Sigmoid colon (tissue), 6 donors: ENCODE measurements at regions not wholly inside any gene's neighbourhood (a gene's known extent, or its start where the extent isn't known, plus 50 kb on each side); places are given as distances from the start of the nearest gene placed in this dataset.

Source experiments
- DNase-seq: peaks from one replicate; pipeline ENCODE4 v3.0.0-alpha.2; 2019
- H3K27ac ChIP-seq, 4 donors: fragments of 200-600 bp; sonication (generic); one replicate each; pipeline ENCODE4 v1.5.1; 2016 to 2019; ENCODE audit warnings: mild to moderate bottlenecking in 1 of 4
- H3K27me3 ChIP-seq, 3 donors: fragments of 200-600 bp; sonication (generic); one replicate each; pipeline ENCODE4 v1.5.1; 2019; ENCODE audit warnings: mild to moderate bottlenecking in 1 of 3
- H3K36me3 ChIP-seq, 4 donors: fragments of 200-600 bp; sonication (generic); one replicate each; pipeline ENCODE4 v1.5.1; 2016 to 2019
- H3K4me1 ChIP-seq, 4 donors: fragments of 200-600 bp; sonication (generic); one replicate each; pipeline ENCODE4 v1.5.1; 2017 to 2019
- H3K4me3 ChIP-seq, 4 donors: fragments of 200-600 bp; sonication (generic); one replicate each; pipeline ENCODE4 v1.5.1; 2017 to 2019; ENCODE audit warnings: mild to moderate bottlenecking in 2 of 4, moderate library complexity in 1 of 4
- H3K9me3 ChIP-seq, 4 donors: fragments of 200-600 bp in 3 of 4; sonication (generic) in 3 of 4; one replicate each; pipeline versions ENCODE4 v1.5.1 to v1.6.1; 2013 to 2019
- EP300 ChIP-seq, 4 donors: sonication (generic); formaldehyde crosslinking; IDR thresholded peaks; one replicate each; pipeline ENCODE4 v1.6.1; 2017; ENCODE audit warnings: antibody characterized with exemption in 4 of 4
- POLR2A ChIP-seq, 2 donors: fragments of 450-650 bp; IDR thresholded peaks; one replicate each; pipeline ENCODE4 v1.6.1; 2016; ENCODE audit warnings: antibody characterized with exemption in 2 of 2, mild to moderate bottlenecking in 2 of 2, moderate library complexity in 2 of 2
- POLR2AphosphoS5 ChIP-seq, 4 donors: sonication (generic); formaldehyde crosslinking; IDR thresholded peaks; one replicate each; pipeline ENCODE4 v1.6.1; 2017; ENCODE audit warnings: antibody characterized with exemption in 4 of 4
- WGBS, 2 donors: extraction: QIAGEN DNeasy Blood & Tissue Kit; methylation state at CpG; one replicate each; pipeline ENCODE4 v1.1.7; 2013; 5-methylcytosine and 5-hydroxymethylcytosine counted together
- intact Hi-C: fragments of 100-400 bp; cut with DNase I; formaldehyde crosslinking; loops from one replicate; pipeline ENCODE4 v1.15.1; 2023
- TF ChIP-seq, protein P1 (sequence below), 4 experiments: fragments of 450-650 bp in 3 of 4; fragments of 200-600 bp in 1 of 4; IDR thresholded peaks; one replicate each; pipeline ENCODE4 v1.5.1; 2016 to 2019; ENCODE audit warnings: antibody characterized with exemption in 4 of 4, mild to moderate bottlenecking in 3 of 4, moderate library complexity in 2 of 4
- donor health status: healthy with polysubstance abuse.
- donor health status: healthy.

DNA sequence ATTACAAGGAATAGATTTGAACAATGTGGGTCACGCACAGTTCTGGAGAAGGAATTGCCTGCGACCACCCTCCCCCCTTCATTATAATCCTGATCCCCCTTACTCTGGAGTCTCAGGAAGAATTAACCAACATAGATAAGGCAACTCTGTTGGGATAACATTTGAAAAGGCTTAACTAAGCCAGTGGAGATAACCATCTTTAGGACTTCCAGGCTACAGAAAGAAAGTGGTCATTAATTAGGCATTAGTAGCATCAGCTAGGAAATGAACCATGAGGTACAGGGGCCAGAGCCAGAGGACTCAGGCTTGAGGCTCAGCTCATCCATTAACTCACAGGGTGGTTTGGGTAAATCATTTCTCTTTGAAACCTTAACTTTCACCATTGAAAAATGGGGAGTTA, 720.0 kb upstream of the API5 start:
- intact Hi-C loops = no loop called here
- H3K4me3 ChIP-seq = no peak overlapping the region
- no peak for DNase-seq
- no peaks in the 10 kb centered on the region for H3K9me3 ChIP-seq
- H3K4me1 ChIP-seq = no peaks in the 10 kb centered on the region
- TF ChIP-seq, protein P1, sequence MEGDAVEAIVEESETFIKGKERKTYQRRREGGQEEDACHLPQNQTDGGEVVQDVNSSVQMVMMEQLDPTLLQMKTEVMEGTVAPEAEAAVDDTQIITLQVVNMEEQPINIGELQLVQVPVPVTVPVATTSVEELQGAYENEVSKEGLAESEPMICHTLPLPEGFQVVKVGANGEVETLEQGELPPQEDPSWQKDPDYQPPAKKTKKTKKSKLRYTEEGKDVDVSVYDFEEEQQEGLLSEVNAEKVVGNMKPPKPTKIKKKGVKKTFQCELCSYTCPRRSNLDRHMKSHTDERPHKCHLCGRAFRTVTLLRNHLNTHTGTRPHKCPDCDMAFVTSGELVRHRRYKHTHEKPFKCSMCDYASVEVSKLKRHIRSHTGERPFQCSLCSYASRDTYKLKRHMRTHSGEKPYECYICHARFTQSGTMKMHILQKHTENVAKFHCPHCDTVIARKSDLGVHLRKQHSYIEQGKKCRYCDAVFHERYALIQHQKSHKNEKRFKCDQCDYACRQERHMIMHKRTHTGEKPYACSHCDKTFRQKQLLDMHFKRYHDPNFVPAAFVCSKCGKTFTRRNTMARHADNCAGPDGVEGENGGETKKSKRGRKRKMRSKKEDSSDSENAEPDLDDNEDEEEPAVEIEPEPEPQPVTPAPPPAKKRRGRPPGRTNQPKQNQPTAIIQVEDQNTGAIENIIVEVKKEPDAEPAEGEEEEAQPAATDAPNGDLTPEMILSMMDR (IDR thresholded peaks at IDR 0.05) = no peak
- TF ChIP-seq POLR2A (IDR thresholded peaks at IDR 0.05) = no peak
- no peak for TF ChIP-seq EP300 (IDR thresholded peaks at IDR 0.05)
- H3K36me3 ChIP-seq = no peaks in the 10 kb centered on the region
- 72 to 74% methylated on average over 2 of the region's 2 CpGs for WGBS, 2 donors
- no peaks in the 10 kb centered on the region for H3K27me3 ChIP-seq
- no peak overlapping the region for H3K27ac ChIP-seq

DNA sequence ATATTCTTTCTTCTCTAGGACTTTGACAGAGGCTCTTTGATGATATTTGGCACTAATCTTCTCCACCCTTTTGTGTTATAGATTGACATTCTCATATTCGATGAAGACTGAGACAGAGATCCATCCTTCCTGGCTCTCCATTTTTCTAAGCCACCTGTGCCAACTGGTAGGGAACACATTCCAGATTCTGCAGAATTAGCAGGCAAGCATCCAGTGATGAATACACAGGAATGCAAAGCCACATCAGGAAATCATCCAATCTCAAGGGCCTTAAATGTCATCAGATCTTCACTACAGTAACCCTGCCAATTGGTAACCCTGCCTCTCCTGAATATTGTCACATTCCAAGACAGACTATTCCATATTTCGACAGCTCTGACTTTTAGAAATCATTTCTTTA, 718.4 kb upstream of the API5 start:
- Histone ChIP-seq H3K36me3 (no peaks in the 10 kb centered on the region), H3K27me3 (no peaks in the 10 kb centered on the region), H3K4me3 (no peak overlapping the region), H3K4me1 (no peaks in the 10 kb centered on the region), H3K9me3 (no peaks in the 10 kb centered on the region), H3K27ac (no peak overlapping the region)
- no peak for DNase-seq
- intact Hi-C loops = no loop called here
- TF ChIP-seq POLR2A (IDR thresholded peaks at IDR 0.05) (no peak), POLR2AphosphoS5 (IDR thresholded peaks at IDR 0.05) (no peak), EP300 (IDR thresholded peaks at IDR 0.05) (no peak)
- TF ChIP-seq, protein P1 (IDR thresholded peaks at IDR 0.05) = no peak
- 80 to 87% methylated on average over 2 of the region's 2 CpGs for WGBS, 2 donors

DNA sequence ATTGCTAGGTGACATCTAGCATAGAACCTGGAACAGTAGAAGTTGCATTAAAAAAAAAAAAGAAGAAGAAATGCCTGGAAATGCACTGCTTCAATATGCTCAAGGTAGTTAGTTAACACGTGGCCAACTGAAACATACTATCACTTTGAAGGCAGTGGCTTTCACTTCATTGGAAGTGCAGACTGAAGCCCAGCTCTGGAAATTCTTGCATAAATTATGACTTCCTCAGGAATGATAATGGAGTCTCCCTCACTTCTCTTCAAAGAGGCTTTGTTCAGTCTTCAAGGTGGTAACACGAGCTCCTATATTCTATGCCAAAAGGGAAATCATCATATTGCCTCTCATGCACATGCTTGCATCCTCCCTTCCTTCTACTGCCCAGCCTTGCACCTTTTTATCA, 715.9 kb upstream of the API5 start:
- Histone ChIP-seq H3K36me3 (no peaks in the 10 kb centered on the region), H3K27ac (no peak overlapping the region), H3K4me1 (no peaks in the 10 kb centered on the region), H3K4me3 (no peak overlapping the region), H3K9me3 (no peaks in the 10 kb centered on the region), H3K27me3 (no peaks in the 10 kb centered on the region)
- intact Hi-C loops = no loop called here
- DNase-seq = no peak
- TF ChIP-seq, protein P1 (IDR thresholded peaks at IDR 0.05) = no peak
- TF ChIP-seq EP300 (IDR thresholded peaks at IDR 0.05) (no peak), POLR2A (IDR thresholded peaks at IDR 0.05) (no peak), POLR2AphosphoS5 (IDR thresholded peaks at IDR 0.05) (no peak)
- whole genome bisulfite sequencing, 2 donors = 32 to 45% methylated on average over 2 of the region's 2 CpGs

DNA sequence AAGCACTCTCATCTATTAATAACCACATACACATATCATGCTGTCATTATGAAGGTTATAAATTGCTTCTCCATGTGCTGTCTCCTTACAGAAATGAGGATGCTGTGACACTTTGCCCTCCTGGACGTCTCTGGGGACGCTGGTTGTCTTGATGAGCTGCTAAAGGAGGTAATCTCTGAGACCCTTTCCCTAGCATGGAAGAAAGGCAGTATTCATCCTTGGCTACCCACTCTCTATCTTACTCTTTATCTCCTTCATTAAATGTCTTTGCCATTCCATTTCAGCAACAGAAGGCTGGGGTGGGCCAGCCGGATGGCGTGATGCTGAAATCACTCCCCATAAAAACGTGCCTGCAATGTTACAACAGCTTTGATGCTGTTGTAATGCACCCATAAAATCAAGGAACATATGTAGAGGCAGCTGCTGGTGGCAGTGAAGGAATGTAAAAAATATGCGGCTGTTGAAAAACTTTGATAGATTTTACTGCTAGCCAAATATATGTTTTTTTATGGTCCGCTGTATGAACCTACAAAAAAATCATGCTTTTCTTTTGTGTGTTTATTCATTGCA, 715.1 kb upstream of the API5 start:
- no peaks in the 10 kb centered on the region for H3K27me3 ChIP-seq
- H3K27ac ChIP-seq = no peak overlapping the region
- H3K4me1 ChIP-seq = no peaks in the 10 kb centered on the region
- no peaks in the 10 kb centered on the region for H3K36me3 ChIP-seq
- no peaks in the 10 kb centered on the region for H3K9me3 ChIP-seq
- no peak for TF ChIP-seq EP300 (IDR thresholded peaks at IDR 0.05)
- TF ChIP-seq POLR2A (IDR thresholded peaks at IDR 0.05) = no peak
- TF ChIP-seq POLR2AphosphoS5 (IDR thresholded peaks at IDR 0.05) = no peak
- TF ChIP-seq, protein P1 (IDR thresholded peaks at IDR 0.05) = no peak
- intact Hi-C loops = no loop called here
- 16 to 58% methylated on average over 7 of the region's 7 CpGs for WGBS, 2 donors
- no peak for DNase-seq
- H3K4me3 ChIP-seq = no peak overlapping the region

DNA sequence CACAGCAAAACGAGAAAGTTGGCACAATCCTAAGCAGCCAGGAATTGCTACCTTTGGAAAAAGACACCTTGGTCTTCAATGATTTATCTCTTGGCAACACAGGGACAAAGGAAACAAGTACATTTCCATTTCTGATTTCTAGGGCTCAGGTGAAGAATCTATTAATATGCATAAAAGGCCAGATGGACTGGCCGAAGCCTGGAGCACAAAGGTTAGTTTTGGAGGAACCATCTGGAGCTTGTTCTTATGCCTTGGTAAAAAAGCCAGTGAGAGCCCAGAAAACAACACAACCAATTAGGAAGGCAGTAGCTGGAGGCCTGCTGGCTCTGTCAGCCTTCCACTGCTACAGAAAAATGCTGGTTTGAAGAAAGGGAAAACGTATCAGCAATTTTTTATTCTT, 713.5 kb upstream of the API5 start:
- 72 to 78% methylated on average over 3 of the region's 3 CpGs for WGBS, 2 donors
- no peak for TF ChIP-seq POLR2A (IDR thresholded peaks at IDR 0.05)
- TF ChIP-seq EP300 (IDR thresholded peaks at IDR 0.05) = no peak
- TF ChIP-seq POLR2AphosphoS5 (IDR thresholded peaks at IDR 0.05) = no peak
- TF ChIP-seq, protein P1 (IDR thresholded peaks at IDR 0.05) = no peak
- H3K36me3 ChIP-seq = no peaks in the 10 kb centered on the region
- intact Hi-C loops = no loop called here
- DNase-seq = no peak
- H3K4me1 ChIP-seq = no peaks in the 10 kb centered on the region
- no peaks in the 10 kb centered on the region for H3K9me3 ChIP-seq
- H3K27ac ChIP-seq = no peak overlapping the region
- H3K27me3 ChIP-seq = no peaks in the 10 kb centered on the region
- no peak overlapping the region for H3K4me3 ChIP-seq
